Panc1 (cell line): ENCODE measurements at regions not wholly inside any gene's neighbourhood (a gene's known extent, or its start where the extent isn't known, plus 50 kb on each side); places are given as distances from the start of the nearest gene placed in this dataset.

Experiments
- ATAC-seq: fragments of 200-7000 bp; cut with Tn5 transposase; 2 replicates; pipeline ENCODE4 v1.9.1; 2020; ENCODE audit warnings: mild to moderate bottlenecking, moderate library complexity
- BruUV-seq: library from RNA; stranded (reverse); fragments of 400-500 nt; replicated peaks from 2 replicates; lab custom pipeline; 2021; lab: Mats Ljungman, UMichigan
- CTCF ChIA-PET: fragments of 300-600 bp; sonication (Branson Sonifier 250); formaldehyde crosslinking; loops from one replicate; lab custom pipeline; 2022; ENCODE audit warnings: antibody characterized with exemption; lab: Charles Lee
- POLR2A ChIA-PET: fragments of 300-600 bp; sonication (Branson Sonifier 250); formaldehyde crosslinking; loops from one replicate; lab custom pipeline; 2022; ENCODE audit warnings: antibody characterized with exemption; lab: Charles Lee
- DNase-seq: peaks from one replicate; pipeline ENCODE4 v3.0.0-alpha.2; 2010; ENCODE audit warnings: low read depth, low spot score
- H3K27ac ChIP-seq: 2 replicates; pipeline ENCODE4 v1.5.1; 2011; ENCODE audit warnings: mild to moderate bottlenecking, low read length, inconsistent platforms
- H3K27me3 ChIP-seq: fragments of 200-500 bp; sonication (Bioruptor generic); 2 replicates; pipeline ENCODE4 v1.6.0; 2014; ENCODE audit warnings: low read length, inconsistent platforms; ENCODE audit not compliant: control insufficient read depth, insufficient read depth
- H3K36me3 ChIP-seq: fragments of 200-500 bp; sonication (Bioruptor generic); 2 replicates; pipeline ENCODE4 v1.5.1; 2014; ENCODE audit warnings: inconsistent platforms, mild to moderate bottlenecking, low read length, moderate library complexity; ENCODE audit not compliant: control insufficient read depth, insufficient read depth
- H3K4me1 ChIP-seq: 2 replicates; pipeline ENCODE4 v1.5.1; 2011; ENCODE audit warnings: inconsistent platforms, mild to moderate bottlenecking, low read length, moderate library complexity; ENCODE audit not compliant: control insufficient read depth, insufficient read depth
- H3K4me3 ChIP-seq, 2 experiments: 2 replicates each; pipeline ENCODE4 v1.5.1; 2011 to 2012; ENCODE audit warnings: low read depth in 2 of 2, low read length in 2 of 2, mild to moderate bottlenecking in 2 of 2, inconsistent platforms in 1 of 2, moderate library complexity in 1 of 2
- H3K9me3 ChIP-seq: fragments of 200-500 bp; sonication (Bioruptor generic); 2 replicates; pipeline ENCODE4 v1.5.1; 2014; ENCODE audit warnings: low read depth, mild to moderate bottlenecking, inconsistent platforms, low read length, moderate library complexity; ENCODE audit not compliant: control insufficient read depth, insufficient read depth
- POLR2AphosphoS5 ChIP-seq: IDR thresholded peaks from 2 replicates; pipeline ENCODE4 v1.6.1; 2012; ENCODE audit warnings: mild to moderate bottlenecking, low read depth, low read length, moderate library complexity
- REST ChIP-seq, 2 experiments: IDR thresholded peaks; 2 replicates each; pipeline ENCODE4 v1.6.1; 2011 to 2012; ENCODE audit warnings: low read depth in 2 of 2, control low read depth in 1 of 2, low read length in 1 of 2, mild to moderate bottlenecking in 1 of 2, moderate library complexity in 1 of 2; ENCODE audit not compliant: insufficient read depth in 1 of 2
- SIN3A ChIP-seq: IDR thresholded peaks from 2 replicates; pipeline ENCODE4 v1.6.1; 2012; ENCODE audit warnings: low read depth, mild to moderate bottlenecking, low read length, moderate library complexity, borderline replicate concordance; ENCODE audit not compliant: insufficient read depth
- TCF7L2 ChIP-seq: IDR thresholded peaks from 2 replicates; pipeline ENCODE4 v1.6.1; 2011; ENCODE audit warnings: mild to moderate bottlenecking, low read depth, low read length, inconsistent platforms
- in situ Hi-C: cut with HindIII; loops from 2 replicates; pipeline ENCODE4 v1.10.0; 2016; ENCODE audit warnings: low sequenced_read_pairs, low pct_unique_long_range_greater_than_20kb
- intact Hi-C: fragments of 100-400 bp; cut with micrococcal nuclease; formaldehyde crosslinking; loops from one replicate; pipeline ENCODE4 v1.10.0; 2022; ENCODE audit not compliant: unreplicated experiment
- TF ChIP-seq, protein P1 (sequence below): fragments of 450-650 bp; IDR thresholded peaks from 2 replicates; pipeline ENCODE4 v1.5.1; 2017; ENCODE audit warnings: mild to moderate bottlenecking

- TF ChIP-seq SIN3A (no peak), REST (IDR thresholded peaks at IDR 0.05; ENCODE audit: insufficient read depth in 1 of 2, low read depth in 2 of 2, low read length in 1 of 2) (no peak), POLR2AphosphoS5 (no peak), TCF7L2 (no peak)
- TF ChIP-seq, protein P1, sequence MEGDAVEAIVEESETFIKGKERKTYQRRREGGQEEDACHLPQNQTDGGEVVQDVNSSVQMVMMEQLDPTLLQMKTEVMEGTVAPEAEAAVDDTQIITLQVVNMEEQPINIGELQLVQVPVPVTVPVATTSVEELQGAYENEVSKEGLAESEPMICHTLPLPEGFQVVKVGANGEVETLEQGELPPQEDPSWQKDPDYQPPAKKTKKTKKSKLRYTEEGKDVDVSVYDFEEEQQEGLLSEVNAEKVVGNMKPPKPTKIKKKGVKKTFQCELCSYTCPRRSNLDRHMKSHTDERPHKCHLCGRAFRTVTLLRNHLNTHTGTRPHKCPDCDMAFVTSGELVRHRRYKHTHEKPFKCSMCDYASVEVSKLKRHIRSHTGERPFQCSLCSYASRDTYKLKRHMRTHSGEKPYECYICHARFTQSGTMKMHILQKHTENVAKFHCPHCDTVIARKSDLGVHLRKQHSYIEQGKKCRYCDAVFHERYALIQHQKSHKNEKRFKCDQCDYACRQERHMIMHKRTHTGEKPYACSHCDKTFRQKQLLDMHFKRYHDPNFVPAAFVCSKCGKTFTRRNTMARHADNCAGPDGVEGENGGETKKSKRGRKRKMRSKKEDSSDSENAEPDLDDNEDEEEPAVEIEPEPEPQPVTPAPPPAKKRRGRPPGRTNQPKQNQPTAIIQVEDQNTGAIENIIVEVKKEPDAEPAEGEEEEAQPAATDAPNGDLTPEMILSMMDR, result no peak
- H3K9me3 ChIP-seq, result no peaks in the 10 kb centered on the region
- intact Hi-C loops (no loop called here), in situ Hi-C loops (no loop called here)
- no peaks in the 10 kb centered on the region for H3K27me3 ChIP-seq
- H3K36me3 ChIP-seq, result no peaks in the 10 kb centered on the region
- ChIA-PET POLR2A (no interaction called here), CTCF (no interaction called here)
- BruUV-seq, result no TSS peak
- H3K27ac ChIP-seq, result no peak overlapping the region
- DNase-seq (no peak), ATAC-seq (no peak)
- H3K4me3 ChIP-seq, result no peak overlapping the region
- no peaks in the 10 kb centered on the region for H3K4me1 ChIP-seq
Observed at GRCh38 chrX:1933964-1934363, 319.1 kb downstream of the ASMT start.

DNA sequence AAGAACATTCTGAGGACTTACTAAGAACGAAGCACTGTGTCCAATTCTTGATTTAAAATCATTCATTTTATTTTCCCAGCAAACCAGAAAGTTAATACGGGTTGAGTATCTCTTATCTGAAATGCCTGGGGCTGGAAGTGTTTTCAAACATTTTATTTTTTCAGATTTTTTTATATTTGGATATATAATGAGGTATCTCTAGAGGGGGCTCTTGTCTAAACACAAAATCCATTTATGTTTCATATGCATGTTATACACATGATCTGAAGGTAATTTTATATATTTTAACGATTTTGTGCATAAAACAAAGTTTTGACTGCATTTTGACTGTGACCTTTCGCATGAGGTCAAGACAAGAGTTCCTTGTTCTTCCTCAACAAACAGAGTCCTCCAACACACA, 320.9 kb downstream of the ASMT start:
- ATAC-seq (no peak), DNase-seq (no peak)
- TF ChIP-seq REST (IDR thresholded peaks at IDR 0.05; ENCODE audit: insufficient read depth in 1 of 2, low read depth in 2 of 2, low read length in 1 of 2) (no peak), SIN3A (no peak), POLR2AphosphoS5 (no peak), TCF7L2 (no peak)
- TF ChIP-seq, protein P1, result no peak
- no peaks in the 10 kb centered on the region for H3K27me3 ChIP-seq
- no peak overlapping the region for H3K4me3 ChIP-seq
- no peak overlapping the region for H3K27ac ChIP-seq
- no peaks in the 10 kb centered on the region for H3K36me3 ChIP-seq
- in situ Hi-C loops, result no loop called here
- H3K9me3 ChIP-seq, result no peaks in the 10 kb centered on the region
- intact Hi-C loops, result no loop called here
- BruUV-seq, result no TSS peak
- CTCF ChIA-PET, result no interaction called here
- no peaks in the 10 kb centered on the region for H3K4me1 ChIP-seq
- POLR2A ChIA-PET, result no interaction called here
